IMR-90 (cell line): ENCODE measurements at regions not wholly inside any gene's neighbourhood (a gene's known extent, or its start where the extent isn't known, plus 50 kb on each side); places are given as distances from the start of the nearest gene placed in this dataset.

Experiments
- ATAC-seq: fragments of 200-7000 bp; cut with Tn5 transposase; 2 replicates; pipeline ENCODE4 v1.9.1; 2020; ENCODE audit warnings: low read depth, mild to moderate bottlenecking, moderate library complexity
- BruUV-seq: library from RNA; stranded (reverse); fragments of 400-500 nt; replicated peaks from 2 replicates; lab custom pipeline; 2021; lab: Mats Ljungman, UMichigan
- CTCF ChIA-PET: fragments of 300-600 bp; formaldehyde crosslinking; extraction: SDS; loops from one replicate; lab custom pipeline; 2021; ENCODE audit warnings: antibody characterized with exemption; lab: Yijun Ruan, JAX
- POLR2A ChIA-PET: fragments of 300-600 bp; sonication (Branson Sonifier 250); formaldehyde crosslinking; loops from one replicate; lab custom pipeline; 2022; ENCODE audit warnings: antibody characterized with exemption; ENCODE audit not compliant: unreplicated experiment; lab: Charles Lee
- DNase-seq: peaks from one replicate; pipeline ENCODE4 v3.0.0; 2013
- H2AFZ ChIP-seq: replicated peaks from 2 replicates; pipeline ENCODE3; 2013; ENCODE audit warnings: low read length, mild to moderate bottlenecking; ENCODE audit not compliant: poor library complexity
- H2AK5ac ChIP-seq: 2 replicates; pipeline ENCODE4 v1.6.1; 2013; ENCODE audit warnings: low read depth, low read length, inconsistent platforms
- H2AK9ac ChIP-seq: replicated peaks from 2 replicates; pipeline ENCODE3; 2013; ENCODE audit warnings: mild to moderate bottlenecking, low read depth, low read length, moderate library complexity; ENCODE audit not compliant: poor library complexity
- H2BK120ac ChIP-seq: 2 replicates; pipeline ENCODE4 v1.6.1; 2013; ENCODE audit warnings: low read depth, low read length, inconsistent platforms
- H2BK15ac ChIP-seq: 3 replicates; pipeline ENCODE4 v1.6.1; 2013; ENCODE audit warnings: low read depth, low read length, inconsistent platforms
- H2BK20ac ChIP-seq: 2 replicates; pipeline ENCODE4 v1.6.1; 2013; ENCODE audit warnings: low read depth, mild to moderate bottlenecking, inconsistent platforms, low read length, moderate library complexity
- H2BK5ac ChIP-seq: 2 replicates; pipeline ENCODE4 v1.6.1; 2013; ENCODE audit warnings: mild to moderate bottlenecking, low read depth, low read length, inconsistent platforms; ENCODE audit not compliant: poor library complexity, severe bottlenecking
- H3K14ac ChIP-seq: replicated peaks from 2 replicates; pipeline ENCODE4 v1.6.1; 2013; ENCODE audit warnings: low read depth, low read length, inconsistent platforms
- H3K18ac ChIP-seq: 2 replicates; pipeline ENCODE4 v1.6.1; 2013; ENCODE audit warnings: low read depth, low read length, control low read depth
- H3K23ac ChIP-seq: 2 replicates; pipeline ENCODE4 v1.6.1; 2013; ENCODE audit warnings: low read depth, low read length, inconsistent platforms
- H3K27ac ChIP-seq: 2 replicates; pipeline ENCODE4 v1.5.1; 2013; ENCODE audit warnings: mild to moderate bottlenecking, control low read depth, low read length; ENCODE audit not compliant: insufficient read depth
- H3K27me3 ChIP-seq: 2 replicates; pipeline ENCODE4 v1.6.1; 2013; ENCODE audit warnings: low read length; ENCODE audit not compliant: control insufficient read depth, insufficient read depth
- H3K36me3 ChIP-seq: 2 replicates; pipeline ENCODE4 v1.6.1; 2013; ENCODE audit warnings: low read length, mixed read lengths; ENCODE audit not compliant: control insufficient read depth, insufficient read depth
- H3K4ac ChIP-seq: 2 replicates; pipeline ENCODE4 v1.6.1; 2013; ENCODE audit warnings: low read depth, low read length, inconsistent platforms
- H3K4me1 ChIP-seq: 2 replicates; pipeline ENCODE4 v1.6.1; 2013; ENCODE audit warnings: low read length, mixed read lengths; ENCODE audit not compliant: control insufficient read depth, insufficient read depth
- H3K4me2 ChIP-seq: 2 replicates; pipeline ENCODE4 v1.6.1; 2013; ENCODE audit warnings: low read depth, mild to moderate bottlenecking, control low read depth, low read length, moderate library complexity
- H3K4me3 ChIP-seq: 2 replicates; pipeline ENCODE4 v1.5.1; 2013; ENCODE audit warnings: low read depth, mild to moderate bottlenecking, control low read depth, low read length, moderate library complexity; ENCODE audit not compliant: insufficient read depth
- H3K56ac ChIP-seq: 2 replicates; pipeline ENCODE4 v1.6.1; 2013; ENCODE audit warnings: low read length, inconsistent platforms; ENCODE audit not compliant: insufficient read depth; ENCODE audit errors: extremely low read depth
- H3K79me1 ChIP-seq, 2 experiments: 2 replicates each; pipeline ENCODE4 v1.6.1; 2013; ENCODE audit warnings: low read length in 2 of 2, inconsistent platforms in 1 of 2, low read depth in 1 of 2
- H3K9ac ChIP-seq: 2 replicates; pipeline ENCODE4 v1.6.1; 2013; ENCODE audit warnings: low read depth, low read length, control low read depth
- H3K9me1 ChIP-seq: 2 replicates; pipeline ENCODE4 v1.6.1; 2013; ENCODE audit warnings: low read length, inconsistent platforms; ENCODE audit not compliant: insufficient read depth
- H3K9me3 ChIP-seq: 2 replicates; pipeline ENCODE4 v1.6.1; 2013; ENCODE audit warnings: low read length; ENCODE audit not compliant: control insufficient read depth, insufficient read depth
- H4K20me1 ChIP-seq: 2 replicates; pipeline ENCODE4 v1.6.1; 2013; ENCODE audit warnings: low read length, inconsistent platforms; ENCODE audit not compliant: insufficient read depth
- H4K5ac ChIP-seq: 2 replicates; pipeline ENCODE4 v1.6.1; 2013; ENCODE audit warnings: mild to moderate bottlenecking, low read depth, low read length, control low read depth
- H4K8ac ChIP-seq, 2 experiments: 2 replicates each; pipeline ENCODE4 v1.6.1; 2013; ENCODE audit warnings: low read depth in 2 of 2, low read length in 2 of 2, control low read depth in 1 of 2, inconsistent platforms in 1 of 2
- H4K91ac ChIP-seq: 2 replicates; pipeline ENCODE4 v1.6.1; 2013; ENCODE audit warnings: low read depth, low read length, inconsistent platforms; ENCODE audit not compliant: insufficient read depth
- CEBPB ChIP-seq: IDR thresholded peaks from 2 replicates; pipeline ENCODE4 v1.6.1; 2012; ENCODE audit warnings: low read depth, low read length, improper control_type of control experiment
- MAFK ChIP-seq: IDR thresholded peaks from 2 replicates; pipeline ENCODE4 v1.6.1; 2012; ENCODE audit warnings: low read depth, low read length, improper control_type of control experiment
- MAZ ChIP-seq: IDR thresholded peaks from 2 replicates; pipeline ENCODE4 v1.6.1; 2012; ENCODE audit warnings: low read depth, mild to moderate bottlenecking, low read length, improper control_type of control experiment, moderate library complexity, borderline replicate concordance
- MXI1 ChIP-seq: IDR thresholded peaks from 2 replicates; pipeline ENCODE4 v1.6.1; 2012; ENCODE audit warnings: low read depth, mild to moderate bottlenecking, low read length, moderate library complexity, borderline replicate concordance
- NFE2L2 ChIP-seq: fragments of 150-350 bp; IDR thresholded peaks from 2 replicates; pipeline ENCODE4 v1.6.1; 2016; ENCODE audit warnings: low read depth, mild to moderate bottlenecking, low read length
- POLR2A ChIP-seq: IDR thresholded peaks from 2 replicates; pipeline ENCODE4 v1.6.1; 2012; ENCODE audit warnings: mild to moderate bottlenecking, low read depth, low read length
- RAD21 ChIP-seq: IDR thresholded peaks from 2 replicates; pipeline ENCODE4 v1.6.1; 2012; ENCODE audit warnings: low read length, improper control_type of control experiment
- RCOR1 ChIP-seq: IDR thresholded peaks from 2 replicates; pipeline ENCODE4 v1.6.1; 2012; ENCODE audit warnings: mild to moderate bottlenecking, low read length, improper control_type of control experiment; ENCODE audit not compliant: insufficient replicate concordance
- SMC3 ChIP-seq: fragments of 150-350 bp; IDR thresholded peaks from 2 replicates; pipeline ENCODE4 v1.6.1; 2016; ENCODE audit warnings: low read depth, mild to moderate bottlenecking, antibody characterized with exemption, low read length, moderate library complexity
- WGBS, 2 experiments: methylation state at CpG; one replicate each; pipeline versions ENCODE4 v1.1.5 to v1.1.7; 2013; ENCODE audit warnings: missing lambda C conversion rate in 2 of 2; ENCODE audit not compliant: insufficient read length in 1 of 2; ENCODE audit errors: extremely low coverage in 2 of 2; 5-methylcytosine and 5-hydroxymethylcytosine counted together
- dilution Hi-C: fragments of 300-500 bp; cut with HindIII; formaldehyde crosslinking; loops from one replicate; pipeline ENCODE4 v1.14.3; 2018; ENCODE audit warnings: low sequenced_read_pairs; ENCODE audit not compliant: unreplicated experiment
- in situ Hi-C: fragments of 300-500 bp; cut with MboI; formaldehyde crosslinking; loops from 3 replicates; pipeline ENCODE4 v1.14.3; 2019; ENCODE audit warnings: low sequenced_read_pairs, inconsistent platforms, mixed read lengths
- intact Hi-C: fragments of 100-400 bp; cut with micrococcal nuclease; formaldehyde crosslinking; loops from 2 replicates; pipeline ENCODE4 v1.10.0; 2022
- TF ChIP-seq, protein P1 (sequence below): conservative IDR thresholded peaks from 2 replicates; pipeline ENCODE4 v1.5.1; 2012; ENCODE audit warnings: mild to moderate bottlenecking, low read depth, low read length, improper control_type of control experiment
- TF ChIP-seq, protein P2 (sequence below): fragments of 150-350 bp; IDR thresholded peaks from 2 replicates; pipeline ENCODE4 v1.6.1; 2016; ENCODE audit warnings: low read depth, mild to moderate bottlenecking, low read length, moderate library complexity, borderline replicate concordance

DNA sequence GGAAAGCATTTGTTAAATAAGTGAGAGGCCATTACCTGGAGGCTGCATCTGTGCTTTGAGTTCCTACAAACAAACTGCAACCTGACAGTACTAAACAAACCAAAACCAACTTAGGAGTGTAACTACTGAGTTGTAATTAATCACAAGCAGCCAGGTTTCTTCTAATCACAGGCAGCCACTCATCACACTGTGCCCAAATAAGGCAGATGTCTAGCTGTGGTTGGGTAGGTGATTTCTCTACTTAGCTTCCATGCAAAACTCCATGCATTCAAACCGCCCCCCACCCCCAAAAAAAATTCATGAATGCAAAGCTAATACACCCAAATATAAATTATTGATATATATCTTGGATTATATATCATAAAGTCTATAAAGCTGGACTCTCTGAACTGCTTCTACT is 461.1 kb downstream of the ARL4A start:
- Histone ChIP-seq H2BK15ac (no peak overlapping the region), H2AFZ (no peak overlapping the region), H3K4ac (no peak overlapping the region), H3K79me1 (no peaks in the 10 kb centered on the region), H3K27me3 (no peaks in the 10 kb centered on the region), H2BK5ac (no peak overlapping the region), H3K23ac (no peak overlapping the region), H3K4me2 (no peak overlapping the region), H3K4me3 (no peak overlapping the region), H4K20me1 (no peaks in the 10 kb centered on the region), H3K56ac (no peak overlapping the region), H4K5ac (no peak overlapping the region), H4K8ac (no peak overlapping the region), H2BK120ac (no peak overlapping the region), H4K91ac (no peak overlapping the region), H3K9me1 (no peaks in the 10 kb centered on the region), H3K18ac (no peak overlapping the region), H2AK5ac (no peak overlapping the region), H3K4me1 (no peaks in the 10 kb centered on the region), H3K9me3 (no peaks in the 10 kb centered on the region), H3K14ac (no peak overlapping the region), H2BK20ac (no peak overlapping the region), H2AK9ac (no peak overlapping the region), H3K27ac (no peak overlapping the region), H3K9ac (no peak overlapping the region), H3K36me3 (no peaks in the 10 kb centered on the region)
- intact Hi-C loops (no loop called here), dilution Hi-C loops (no loop called here), in situ Hi-C loops (no loop called here)
- no CpG with 5 or more reads among the region's 1 CpG for WGBS, 2 experiments
- CTCF ChIA-PET: interaction anchor here (0.6 kb wide), 1 partner anchor 78 kb away, joined by 5 read pairs; no protein-coding TSS in a partner anchor
- TF ChIP-seq MAZ (no peak), CEBPB (no peak), MAFK (no peak), SMC3 (no peak), NFE2L2 (no peak), POLR2A (no peak), RCOR1 (no peak), RAD21 (no peak), MXI1 (no peak)
- TF ChIP-seq, protein P1, sequence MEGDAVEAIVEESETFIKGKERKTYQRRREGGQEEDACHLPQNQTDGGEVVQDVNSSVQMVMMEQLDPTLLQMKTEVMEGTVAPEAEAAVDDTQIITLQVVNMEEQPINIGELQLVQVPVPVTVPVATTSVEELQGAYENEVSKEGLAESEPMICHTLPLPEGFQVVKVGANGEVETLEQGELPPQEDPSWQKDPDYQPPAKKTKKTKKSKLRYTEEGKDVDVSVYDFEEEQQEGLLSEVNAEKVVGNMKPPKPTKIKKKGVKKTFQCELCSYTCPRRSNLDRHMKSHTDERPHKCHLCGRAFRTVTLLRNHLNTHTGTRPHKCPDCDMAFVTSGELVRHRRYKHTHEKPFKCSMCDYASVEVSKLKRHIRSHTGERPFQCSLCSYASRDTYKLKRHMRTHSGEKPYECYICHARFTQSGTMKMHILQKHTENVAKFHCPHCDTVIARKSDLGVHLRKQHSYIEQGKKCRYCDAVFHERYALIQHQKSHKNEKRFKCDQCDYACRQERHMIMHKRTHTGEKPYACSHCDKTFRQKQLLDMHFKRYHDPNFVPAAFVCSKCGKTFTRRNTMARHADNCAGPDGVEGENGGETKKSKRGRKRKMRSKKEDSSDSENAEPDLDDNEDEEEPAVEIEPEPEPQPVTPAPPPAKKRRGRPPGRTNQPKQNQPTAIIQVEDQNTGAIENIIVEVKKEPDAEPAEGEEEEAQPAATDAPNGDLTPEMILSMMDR: no peak
- TF ChIP-seq, protein P2, sequence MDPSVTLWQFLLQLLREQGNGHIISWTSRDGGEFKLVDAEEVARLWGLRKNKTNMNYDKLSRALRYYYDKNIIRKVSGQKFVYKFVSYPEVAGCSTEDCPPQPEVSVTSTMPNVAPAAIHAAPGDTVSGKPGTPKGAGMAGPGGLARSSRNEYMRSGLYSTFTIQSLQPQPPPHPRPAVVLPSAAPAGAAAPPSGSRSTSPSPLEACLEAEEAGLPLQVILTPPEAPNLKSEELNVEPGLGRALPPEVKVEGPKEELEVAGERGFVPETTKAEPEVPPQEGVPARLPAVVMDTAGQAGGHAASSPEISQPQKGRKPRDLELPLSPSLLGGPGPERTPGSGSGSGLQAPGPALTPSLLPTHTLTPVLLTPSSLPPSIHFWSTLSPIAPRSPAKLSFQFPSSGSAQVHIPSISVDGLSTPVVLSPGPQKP: no peak
- POLR2A ChIA-PET: no interaction called here
- ATAC-seq: no peak; the same call in 1 of the 2 replicates
- DNase-seq: no peak
- BruUV-seq: no TSS peak
